H9 (cell line): ENCODE measurements at regions not wholly inside any gene's neighbourhood (a gene's known extent, or its start where the extent isn't known, plus 50 kb on each side); places are given as distances from the start of the nearest gene placed in this dataset.

Source experiments
- DNase-seq: peaks from one replicate; pipeline ENCODE4 v3.0.0-alpha.2; 2017
- H2AFZ ChIP-seq: one replicate; pipeline ENCODE4 v1.6.1; 2013; ENCODE audit warnings: mild to moderate bottlenecking, low read length, control low read depth, moderate library complexity
- H2AK5ac ChIP-seq: 2 replicates; pipeline ENCODE4 v1.6.1; 2013; ENCODE audit warnings: low read length, control low read depth, mixed read lengths; ENCODE audit not compliant: insufficient read length
- H2BK120ac ChIP-seq: one replicate; pipeline ENCODE4 v1.6.1; 2013; ENCODE audit warnings: low read depth, mild to moderate bottlenecking, low read length, control low read depth, inconsistent platforms; ENCODE audit not compliant: poor library complexity, severe bottlenecking
- H2BK12ac ChIP-seq: 2 replicates; pipeline ENCODE4 v1.6.1; 2013; ENCODE audit warnings: low read length, control low read depth, mixed read lengths, low read depth; ENCODE audit not compliant: insufficient read length
- H2BK15ac ChIP-seq: 2 replicates; pipeline ENCODE4 v1.6.1; 2013; ENCODE audit warnings: low read depth, low read length, control low read depth
- H2BK20ac ChIP-seq: one replicate; pipeline ENCODE4 v1.6.1; 2013; ENCODE audit warnings: low read depth, mild to moderate bottlenecking, low read length, control low read depth, inconsistent platforms; ENCODE audit not compliant: poor library complexity, severe bottlenecking
- H2BK5ac ChIP-seq: 2 replicates; pipeline ENCODE4 v1.6.1; 2013; ENCODE audit warnings: low read length, control low read depth, mixed read lengths; ENCODE audit not compliant: insufficient read length
- H3K14ac ChIP-seq: 2 replicates; pipeline ENCODE4 v1.6.1; 2013; ENCODE audit warnings: low read length, control low read depth; ENCODE audit not compliant: insufficient read depth
- H3K18ac ChIP-seq: 2 replicates; pipeline ENCODE4 v1.6.1; 2013; ENCODE audit warnings: low read depth, mild to moderate bottlenecking, mixed read lengths, low read length, control low read depth; ENCODE audit not compliant: insufficient read length
- H3K23ac ChIP-seq: 2 replicates; pipeline ENCODE4 v1.6.1; 2013; ENCODE audit warnings: low read length, control low read depth, mixed read lengths, low read depth; ENCODE audit not compliant: insufficient read length
- H3K23me2 ChIP-seq: 2 replicates; pipeline ENCODE4 v1.6.1; 2013; ENCODE audit warnings: low read depth, mild to moderate bottlenecking, mixed read lengths, low read length, control low read depth; ENCODE audit not compliant: insufficient read length, poor library complexity, severe bottlenecking
- H3K27ac ChIP-seq: 2 replicates; pipeline ENCODE4 v1.5.1; 2013; ENCODE audit warnings: low read length, control low read depth, mixed read lengths, low read depth; ENCODE audit not compliant: insufficient read length
- H3K27me3 ChIP-seq: 2 replicates; pipeline ENCODE4 v1.6.1; 2013; ENCODE audit warnings: low read length, control low read depth, inconsistent platforms; ENCODE audit not compliant: insufficient read depth
- H3K4ac ChIP-seq: 2 replicates; pipeline ENCODE4 v1.6.1; 2013; ENCODE audit warnings: low read depth, mild to moderate bottlenecking, control low read depth, inconsistent platforms, low read length, moderate library complexity
- H3K4me1 ChIP-seq: 2 replicates; pipeline ENCODE4 v1.6.1; 2013; ENCODE audit warnings: low read length, control low read depth, inconsistent platforms; ENCODE audit not compliant: insufficient read depth
- H3K4me2 ChIP-seq: 2 replicates; pipeline ENCODE4 v1.6.1; 2013; ENCODE audit warnings: low read length, control low read depth, mixed read lengths; ENCODE audit not compliant: insufficient read length, insufficient read depth
- H3K56ac ChIP-seq: 2 replicates; pipeline ENCODE4 v1.6.1; 2013; ENCODE audit warnings: low read depth, mild to moderate bottlenecking, mixed read lengths, low read length, control low read depth; ENCODE audit not compliant: insufficient read length
- H3K79me1 ChIP-seq: 2 replicates; pipeline ENCODE4 v1.6.1; 2013; ENCODE audit warnings: low read depth, mild to moderate bottlenecking, moderate library complexity, low read length, control low read depth, inconsistent platforms; ENCODE audit not compliant: insufficient read depth, poor library complexity, severe bottlenecking
- H3K79me2 ChIP-seq: 2 replicates; pipeline ENCODE4 v1.6.1; 2013; ENCODE audit warnings: low read length, control low read depth, inconsistent platforms; ENCODE audit not compliant: insufficient read depth
- H3K9ac ChIP-seq: 2 replicates; pipeline ENCODE4 v1.6.1; 2013; ENCODE audit warnings: low read length, control low read depth, mixed read lengths; ENCODE audit not compliant: insufficient read length; ENCODE audit errors: extremely low read depth
- H3K9me3 ChIP-seq: one replicate; pipeline ENCODE4 v1.6.1; 2013; ENCODE audit warnings: low read depth, low read length, inconsistent platforms; ENCODE audit not compliant: control insufficient read depth
- H3T11ph ChIP-seq: one replicate; pipeline ENCODE4 v1.6.1; 2013; ENCODE audit warnings: mild to moderate bottlenecking, low read length, control low read depth, inconsistent platforms
- H4K20me1 ChIP-seq: one replicate; pipeline ENCODE4 v1.6.1; 2013; ENCODE audit not compliant: control insufficient read depth, insufficient read length, insufficient read depth
- H4K5ac ChIP-seq: 2 replicates; pipeline ENCODE4 v1.6.1; 2013; ENCODE audit warnings: low read depth, mild to moderate bottlenecking, mixed read lengths, low read length, control low read depth; ENCODE audit not compliant: insufficient read length
- H4K8ac ChIP-seq: replicated peaks from 2 replicates; pipeline ENCODE4 v1.6.1; 2013; ENCODE audit warnings: low read length, control low read depth, mixed read lengths, low read depth; ENCODE audit not compliant: insufficient read length
- H4K91ac ChIP-seq: 2 replicates; pipeline ENCODE4 v1.6.1; 2013; ENCODE audit warnings: low read depth, mild to moderate bottlenecking, moderate library complexity, mixed read lengths, low read length, control low read depth; ENCODE audit not compliant: insufficient read length
- H3K27ac Mint-ChIP-seq, 3 experiments: 2 replicates in 2 of 3; 3 replicates in 1 of 3; pipeline ENCODE4 v1.8.0; 2020 to 2021; ENCODE audit warnings: mixed read lengths in 3 of 3, mild to moderate bottlenecking in 1 of 3, moderate library complexity in 1 of 3
- H3K27me3 Mint-ChIP-seq: 2 replicates; pipeline ENCODE4 v1.8.0; 2021; ENCODE audit warnings: low read depth, mild to moderate bottlenecking, moderate library complexity, mixed read lengths
- H3K36me3 Mint-ChIP-seq, 3 experiments: 2 replicates in 2 of 3; 3 replicates in 1 of 3; pipeline ENCODE4 v1.8.0; 2020 to 2021; ENCODE audit warnings: low read depth in 3 of 3, mixed read lengths in 3 of 3; ENCODE audit not compliant: insufficient read depth in 1 of 3
- H3K4me1 Mint-ChIP-seq, 2 experiments: 2 replicates each; pipeline ENCODE4 v1.8.0; 2020; ENCODE audit warnings: mixed read lengths in 2 of 2
- H3K4me3 Mint-ChIP-seq, 2 experiments: 2 replicates in 1 of 2; 3 replicates in 1 of 2; pipeline ENCODE4 v1.8.0; 2020 to 2021; ENCODE audit warnings: mild to moderate bottlenecking in 2 of 2, mixed read lengths in 2 of 2, moderate library complexity in 1 of 2
- H3K9me3 Mint-ChIP-seq, 2 experiments: 2 replicates in 1 of 2; 3 replicates in 1 of 2; pipeline ENCODE4 v1.8.0; 2020; ENCODE audit warnings: mild to moderate bottlenecking in 2 of 2, mixed read lengths in 2 of 2, moderate library complexity in 1 of 2
- WGBS: extraction: QIAGEN DNeasy Blood & Tissue Kit; methylation state at CpG from one replicate; pipeline ENCODE4 v1.1.7; 2013; ENCODE audit warnings: missing lambda C conversion rate, low lambda C conversion rate, mixed read lengths; ENCODE audit not compliant: insufficient read length; ENCODE audit errors: extremely low coverage; 5-methylcytosine and 5-hydroxymethylcytosine counted together
- TF ChIP-seq, protein P1 (sequence below): fragments of 200-600 bp; sonication (generic); conservative IDR thresholded peaks from 3 replicates; pipeline ENCODE4 v1.8.0; 2021; ENCODE audit warnings: antibody characterized with exemption, mild to moderate bottlenecking

DNA sequence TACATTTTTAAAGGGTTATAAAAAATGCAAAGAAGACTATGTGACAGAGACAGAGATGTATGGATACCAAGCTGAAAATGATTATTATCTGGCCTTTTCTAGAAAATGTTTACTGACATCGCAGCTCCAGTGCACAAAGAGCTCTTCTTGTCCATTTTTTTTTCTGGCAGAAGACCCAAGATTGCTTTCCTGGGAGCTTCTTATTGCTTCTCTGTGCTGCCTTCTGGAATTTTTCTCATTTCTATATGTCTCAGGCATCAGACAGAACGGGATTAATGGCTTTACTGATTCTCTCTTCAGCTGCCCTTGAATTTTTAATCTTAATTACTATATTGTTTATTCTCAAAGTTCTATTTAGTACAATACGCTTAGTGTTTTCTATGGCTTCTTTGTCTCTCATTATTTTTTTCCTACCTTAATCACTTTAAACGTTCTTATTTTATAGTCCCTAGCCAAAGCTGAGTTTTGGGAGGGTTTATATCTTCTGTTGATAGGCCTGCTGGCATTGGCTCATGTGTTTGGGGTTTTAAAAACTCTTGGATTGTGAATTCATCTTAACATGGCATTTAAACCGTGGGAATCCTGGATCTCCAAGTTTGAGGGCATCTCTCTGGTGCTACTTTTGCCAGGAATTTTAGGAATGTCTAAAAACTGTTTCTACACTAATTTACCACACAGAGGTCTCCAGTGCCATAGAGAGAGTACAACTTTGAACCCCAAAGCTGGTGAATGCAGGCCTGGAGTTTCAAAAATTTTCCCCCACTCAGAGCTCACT, 138.9 kb upstream of the LNX1 start:
- Histone ChIP-seq H3K27me3 (no peaks in the 10 kb centered on the region), H3K79me1 (no peaks in the 10 kb centered on the region)
- WGBS = no CpG with 5 or more reads among the region's 5 CpGs

More for the DNA sequence above, 138.9 kb upstream of the LNX1 start:
- no peak overlapping the region for H2AFZ ChIP-seq
- H3K14ac ChIP-seq = no peak overlapping the region
- H3T11ph ChIP-seq = no peak overlapping the region
- no peak overlapping the region for H2BK12ac ChIP-seq
- no peak overlapping the region for H3K56ac ChIP-seq
- H2AK5ac ChIP-seq = no peak overlapping the region
- no peak overlapping the region for H3K23ac ChIP-seq
- H3K9me3 ChIP-seq = no peaks in the 10 kb centered on the region
- DNase-seq = no peak
- no peaks in the 10 kb centered on the region for H3K4me1 ChIP-seq
- no peaks in the 10 kb centered on the region for H3K23me2 ChIP-seq
- H2BK20ac ChIP-seq = no peak overlapping the region
- H3K9me3 Mint-ChIP-seq = no peaks in the 10 kb centered on the region
- H2BK5ac ChIP-seq = no peak overlapping the region
- H3K18ac ChIP-seq = no peak overlapping the region
- peaks cover 2% of the 10 kb centered on the region; the same call in 1 of the 2 replicates for H3K27me3 Mint-ChIP-seq
- no peak overlapping the region for H4K5ac ChIP-seq
- no peak overlapping the region for H3K4ac ChIP-seq
- H4K20me1 ChIP-seq = no peaks in the 10 kb centered on the region
- no peak overlapping the region for H3K27ac ChIP-seq
- H3K36me3 Mint-ChIP-seq = no peaks in the 10 kb centered on the region
- H4K8ac ChIP-seq = no peak overlapping the region
- TF ChIP-seq, protein P1, sequence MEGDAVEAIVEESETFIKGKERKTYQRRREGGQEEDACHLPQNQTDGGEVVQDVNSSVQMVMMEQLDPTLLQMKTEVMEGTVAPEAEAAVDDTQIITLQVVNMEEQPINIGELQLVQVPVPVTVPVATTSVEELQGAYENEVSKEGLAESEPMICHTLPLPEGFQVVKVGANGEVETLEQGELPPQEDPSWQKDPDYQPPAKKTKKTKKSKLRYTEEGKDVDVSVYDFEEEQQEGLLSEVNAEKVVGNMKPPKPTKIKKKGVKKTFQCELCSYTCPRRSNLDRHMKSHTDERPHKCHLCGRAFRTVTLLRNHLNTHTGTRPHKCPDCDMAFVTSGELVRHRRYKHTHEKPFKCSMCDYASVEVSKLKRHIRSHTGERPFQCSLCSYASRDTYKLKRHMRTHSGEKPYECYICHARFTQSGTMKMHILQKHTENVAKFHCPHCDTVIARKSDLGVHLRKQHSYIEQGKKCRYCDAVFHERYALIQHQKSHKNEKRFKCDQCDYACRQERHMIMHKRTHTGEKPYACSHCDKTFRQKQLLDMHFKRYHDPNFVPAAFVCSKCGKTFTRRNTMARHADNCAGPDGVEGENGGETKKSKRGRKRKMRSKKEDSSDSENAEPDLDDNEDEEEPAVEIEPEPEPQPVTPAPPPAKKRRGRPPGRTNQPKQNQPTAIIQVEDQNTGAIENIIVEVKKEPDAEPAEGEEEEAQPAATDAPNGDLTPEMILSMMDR = no peak
- H3K4me3 Mint-ChIP-seq = no peak overlapping the region
- no peak overlapping the region for H3K9ac ChIP-seq
- no peak overlapping the region for H2BK15ac ChIP-seq
- H3K79me2 ChIP-seq = no peaks in the 10 kb centered on the region
- H2BK120ac ChIP-seq = no peak overlapping the region
- no peaks in the 10 kb centered on the region for H3K4me1 Mint-ChIP-seq
- no peak overlapping the region for H3K4me2 ChIP-seq
- no peak overlapping the region for H4K91ac ChIP-seq
- H3K27ac Mint-ChIP-seq = no peak overlapping the region; a peak in 1 of 7 replicates
